ENCODE measurements at regions not wholly inside any gene's neighbourhood (a gene's known extent, or its start where the extent isn't known, plus 50 kb on each side); places are given as distances from the start of the nearest gene placed in this dataset.
"Not testable (repeated sequence)": the region's sequence is repeated elsewhere in the genome, so short reads cannot be mapped to it uniquely, and the experiment has no call there.

DNA sequence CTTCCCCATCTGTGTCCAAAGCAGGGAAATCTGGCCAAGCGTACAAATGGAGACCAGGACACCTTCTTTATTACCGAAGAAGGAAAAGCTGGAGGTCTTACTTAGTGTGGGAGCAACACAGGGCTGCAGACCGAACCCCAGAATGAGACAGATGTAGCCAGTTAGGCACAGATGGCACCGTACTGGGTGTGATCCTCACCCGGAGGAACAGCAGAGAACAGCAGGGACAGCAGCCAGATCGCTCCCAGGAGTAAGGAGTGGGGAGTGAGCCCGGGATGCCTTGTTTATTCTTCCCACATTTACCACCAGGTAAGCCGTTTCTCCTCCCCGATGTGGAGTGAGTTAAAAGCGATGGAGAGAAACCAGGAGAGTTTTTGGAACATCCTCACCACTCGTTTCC is 150.7 kb upstream of the SPRED2 start:
- Histone ChIP-seq H3K4me1 (ENCODE audit: control insufficient read depth, insufficient read depth, low read length, unreplicated experiment) (no peaks in the 10 kb centered on the region), H3K36me3 (ENCODE audit: insufficient read depth, low read length) (no peaks in the 10 kb centered on the region), H3K4me3 (ENCODE audit: low read depth, low read length) (no peak overlapping the region), H2AFZ (ENCODE audit: low read length, unreplicated experiment) (no peak overlapping the region), H3K27me3 (ENCODE audit: insufficient read depth, low read length) (no peaks in the 10 kb centered on the region), H3K79me2 (ENCODE audit: control insufficient read depth, insufficient read depth, low read length, unreplicated experiment) (no peaks in the 10 kb centered on the region), H3K27ac (ENCODE audit: low read depth, low read length) (no peak overlapping the region)

DNA sequence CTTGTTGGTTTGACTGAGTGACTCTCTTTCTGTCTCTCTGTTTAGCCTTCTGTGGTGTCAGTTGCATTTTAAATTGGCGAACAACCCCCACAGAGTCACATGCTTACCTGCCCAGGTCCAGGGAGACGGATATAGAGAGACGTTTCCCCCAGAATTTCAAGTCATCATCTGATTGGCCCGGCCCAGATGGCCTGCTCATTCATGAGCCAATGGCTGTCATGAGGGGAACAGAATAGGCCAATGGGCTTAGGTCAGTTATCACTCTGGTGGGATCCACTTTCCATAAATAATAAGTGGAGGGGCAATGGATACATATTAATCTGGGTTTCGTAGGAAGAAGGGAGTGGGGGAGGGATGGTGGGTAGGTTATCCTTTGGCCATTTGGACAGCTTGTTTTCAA is 150.0 kb upstream of the SPRED2 start:
- Histone ChIP-seq H3K36me3 (ENCODE audit: insufficient read depth, low read length) (no peaks in the 10 kb centered on the region), H2AFZ (ENCODE audit: low read length, unreplicated experiment) (no peak overlapping the region), H3K27me3 (ENCODE audit: insufficient read depth, low read length) (no peaks in the 10 kb centered on the region), H3K79me2 (ENCODE audit: control insufficient read depth, insufficient read depth, low read length, unreplicated experiment) (no peaks in the 10 kb centered on the region), H3K4me3 (ENCODE audit: low read depth, low read length) (no peak overlapping the region), H3K4me1 (ENCODE audit: control insufficient read depth, insufficient read depth, low read length, unreplicated experiment) (peaks cover 3% of the 10 kb centered on the region), H3K27ac (ENCODE audit: low read depth, low read length) (no peak overlapping the region)

GRCh38 chr2:65580824-65581223 is 148.4 kb upstream of the SPRED2 start:
- no peak overlapping the region for H2AFZ ChIP-seq (ENCODE audit: low read length, unreplicated experiment)
- H3K79me2 ChIP-seq (ENCODE audit: control insufficient read depth, insufficient read depth, low read length, unreplicated experiment), result no peaks in the 10 kb centered on the region
- H3K27ac ChIP-seq (ENCODE audit: low read depth, low read length), result no peak overlapping the region
- no peaks in the 10 kb centered on the region for H3K27me3 ChIP-seq (ENCODE audit: insufficient read depth, low read length)
- no peaks in the 10 kb centered on the region for H3K36me3 ChIP-seq (ENCODE audit: insufficient read depth, low read length)
- no peak overlapping the region for H3K4me3 ChIP-seq (ENCODE audit: low read depth, low read length)
- H3K4me1 ChIP-seq (ENCODE audit: control insufficient read depth, insufficient read depth, low read length, unreplicated experiment), result peaks cover 16% of the 10 kb centered on the region

DNA sequence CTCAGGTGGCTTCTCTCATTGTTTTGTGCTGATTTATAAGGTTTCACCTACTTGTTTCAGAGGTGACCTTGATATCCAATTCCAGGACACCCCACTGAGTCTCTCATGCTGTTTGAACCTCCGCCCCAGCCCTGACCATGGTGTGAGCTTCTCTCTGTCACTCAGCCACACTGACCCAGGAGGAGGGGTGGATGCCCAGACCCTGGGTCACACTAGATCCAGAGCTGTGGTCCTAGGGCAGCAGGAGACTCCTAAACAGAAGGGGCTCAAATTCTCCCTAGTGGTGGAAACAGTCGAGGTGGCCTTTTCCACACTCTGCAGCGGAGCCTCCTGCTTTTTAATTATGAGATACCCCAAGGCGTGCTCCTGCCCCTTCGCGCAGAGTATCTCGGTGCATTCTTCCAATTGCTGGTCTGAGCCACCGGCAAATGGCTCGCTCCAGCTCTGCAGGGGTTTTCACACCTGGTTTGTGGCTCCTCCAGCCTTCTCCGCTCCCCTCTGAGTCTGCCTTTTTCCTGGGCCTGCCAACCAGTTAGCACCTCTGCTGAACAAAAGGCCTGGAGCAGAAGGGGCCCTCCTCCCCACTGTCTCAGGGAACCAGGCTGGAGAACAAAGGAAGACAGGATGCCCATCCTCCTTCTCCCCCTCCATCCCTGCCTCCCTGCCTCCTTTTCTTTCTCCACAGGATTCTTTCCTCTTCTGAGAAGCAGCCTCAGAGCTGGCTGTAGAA is 147.3 kb upstream of the SPRED2 start:
- no peak overlapping the region for H3K27ac ChIP-seq (ENCODE audit: low read depth, low read length)
- no peaks in the 10 kb centered on the region for H3K79me2 ChIP-seq (ENCODE audit: control insufficient read depth, insufficient read depth, low read length, unreplicated experiment)
- no peaks in the 10 kb centered on the region for H3K36me3 ChIP-seq (ENCODE audit: insufficient read depth, low read length)
- H3K27me3 ChIP-seq (ENCODE audit: insufficient read depth, low read length), result no peaks in the 10 kb centered on the region
- no peak overlapping the region for H3K4me3 ChIP-seq (ENCODE audit: low read depth, low read length)
- H2AFZ ChIP-seq (ENCODE audit: low read length, unreplicated experiment), result no peak overlapping the region
- H3K4me1 ChIP-seq (ENCODE audit: control insufficient read depth, insufficient read depth, low read length, unreplicated experiment), result peaks cover 26% of the 10 kb centered on the region

- 0 out of 2 replicates have a peak overlapping the region, but pooled peaks have one; percentile 36 for H3K4me3 ChIP-seq (ENCODE audit: low read depth, low read length)
- H3K27me3 ChIP-seq (ENCODE audit: insufficient read depth, low read length), result no peaks in the 10 kb centered on the region
- H3K36me3 ChIP-seq (ENCODE audit: insufficient read depth, low read length), result no peaks in the 10 kb centered on the region
- peak overlapping the region; percentile 82 for H3K27ac ChIP-seq (ENCODE audit: low read depth, low read length)
- H3K79me2 ChIP-seq (ENCODE audit: control insufficient read depth, insufficient read depth, low read length, unreplicated experiment), result no peaks in the 10 kb centered on the region
- peaks cover 31% of the 10 kb centered on the region for H3K4me1 ChIP-seq (ENCODE audit: control insufficient read depth, insufficient read depth, low read length, unreplicated experiment)
- H2AFZ ChIP-seq (ENCODE audit: low read length, unreplicated experiment), result peak overlapping the region; percentile 12
Observed at GRCh38 chr2:65577654-65578053, 145.3 kb upstream of the SPRED2 start.

- Histone ChIP-seq H3K79me2 (ENCODE audit: control insufficient read depth, insufficient read depth, low read length, unreplicated experiment) (no peaks in the 10 kb centered on the region), H3K27ac (ENCODE audit: low read depth, low read length) (peak overlapping the region; percentile 82), H3K4me1 (ENCODE audit: control insufficient read depth, insufficient read depth, low read length, unreplicated experiment) (peaks cover 31% of the 10 kb centered on the region), H3K27me3 (ENCODE audit: insufficient read depth, low read length) (no peaks in the 10 kb centered on the region), H2AFZ (ENCODE audit: low read length, unreplicated experiment) (peak overlapping the region; percentile 12), H3K36me3 (ENCODE audit: insufficient read depth, low read length) (no peaks in the 10 kb centered on the region), H3K4me3 (ENCODE audit: low read depth, low read length) (0 out of 2 replicates have a peak overlapping the region, but pooled peaks have one; percentile 36)
Observed at GRCh38 chr2:65576861-65577601, 144.6 kb upstream of the SPRED2 start.

DNA sequence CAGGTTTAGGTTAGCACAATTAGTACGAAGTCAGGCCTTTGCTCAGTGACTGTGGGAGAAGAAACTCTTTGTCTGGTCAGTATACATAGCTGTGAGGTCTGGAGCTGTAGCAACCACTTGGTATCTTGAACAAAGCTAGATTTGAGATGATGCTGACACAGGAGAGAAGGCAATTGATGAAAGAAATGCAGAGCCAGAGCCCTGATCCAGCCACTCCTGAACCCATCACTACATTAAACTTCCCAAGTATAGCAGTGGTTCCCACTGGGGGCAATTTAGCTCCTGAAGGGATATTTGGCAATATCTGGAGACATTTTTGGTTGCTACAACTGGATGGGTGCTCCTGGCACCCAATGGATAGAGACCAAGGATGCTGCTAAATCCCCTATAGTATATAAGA is 143.9 kb upstream of the SPRED2 start:
- H3K27ac ChIP-seq (ENCODE audit: low read depth, low read length), result peak overlapping the region; percentile 82
- H3K4me3 ChIP-seq (ENCODE audit: low read depth, low read length), result no peak overlapping the region
- no peak overlapping the region for H2AFZ ChIP-seq (ENCODE audit: low read length, unreplicated experiment)
- H3K36me3 ChIP-seq (ENCODE audit: insufficient read depth, low read length), result no peaks in the 10 kb centered on the region
- no peaks in the 10 kb centered on the region for H3K27me3 ChIP-seq (ENCODE audit: insufficient read depth, low read length)
- H3K4me1 ChIP-seq (ENCODE audit: control insufficient read depth, insufficient read depth, low read length, unreplicated experiment), result peaks cover 31% of the 10 kb centered on the region
- H3K79me2 ChIP-seq (ENCODE audit: control insufficient read depth, insufficient read depth, low read length, unreplicated experiment), result no peaks in the 10 kb centered on the region

DNA sequence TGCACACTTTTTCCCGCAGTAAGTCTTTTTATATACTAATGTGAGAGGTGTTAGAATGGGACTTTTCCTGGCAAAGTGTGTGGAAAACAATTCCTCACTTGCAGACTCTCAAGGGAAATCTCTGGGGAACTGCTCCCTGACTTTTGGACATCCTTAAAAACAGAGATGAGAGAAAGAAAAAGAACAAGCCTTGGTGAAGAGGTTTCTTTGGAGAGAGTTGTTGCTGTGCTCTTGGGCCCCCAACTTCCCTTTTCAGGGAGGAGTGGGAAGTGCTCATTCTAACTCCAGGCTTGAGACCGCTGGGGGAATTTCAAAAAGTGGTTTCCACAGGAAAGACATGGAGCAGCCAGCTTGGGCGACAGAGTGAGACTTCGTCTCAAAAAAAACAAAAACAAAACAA is 142.6 kb upstream of the SPRED2 start:
- Histone ChIP-seq H3K27me3 (ENCODE audit: insufficient read depth, low read length) (no peaks in the 10 kb centered on the region), H3K36me3 (ENCODE audit: insufficient read depth, low read length) (no peaks in the 10 kb centered on the region), H3K4me3 (ENCODE audit: low read depth, low read length) (peak overlapping the region; percentile 4; the same call in 1 of the 2 replicates), H3K27ac (ENCODE audit: low read depth, low read length) (peak overlapping the region; percentile 38), H3K79me2 (ENCODE audit: control insufficient read depth, insufficient read depth, low read length, unreplicated experiment) (no peaks in the 10 kb centered on the region), H2AFZ (ENCODE audit: low read length, unreplicated experiment) (peak overlapping the region; percentile 81), H3K4me1 (ENCODE audit: control insufficient read depth, insufficient read depth, low read length, unreplicated experiment) (peaks cover 31% of the 10 kb centered on the region)

DNA sequence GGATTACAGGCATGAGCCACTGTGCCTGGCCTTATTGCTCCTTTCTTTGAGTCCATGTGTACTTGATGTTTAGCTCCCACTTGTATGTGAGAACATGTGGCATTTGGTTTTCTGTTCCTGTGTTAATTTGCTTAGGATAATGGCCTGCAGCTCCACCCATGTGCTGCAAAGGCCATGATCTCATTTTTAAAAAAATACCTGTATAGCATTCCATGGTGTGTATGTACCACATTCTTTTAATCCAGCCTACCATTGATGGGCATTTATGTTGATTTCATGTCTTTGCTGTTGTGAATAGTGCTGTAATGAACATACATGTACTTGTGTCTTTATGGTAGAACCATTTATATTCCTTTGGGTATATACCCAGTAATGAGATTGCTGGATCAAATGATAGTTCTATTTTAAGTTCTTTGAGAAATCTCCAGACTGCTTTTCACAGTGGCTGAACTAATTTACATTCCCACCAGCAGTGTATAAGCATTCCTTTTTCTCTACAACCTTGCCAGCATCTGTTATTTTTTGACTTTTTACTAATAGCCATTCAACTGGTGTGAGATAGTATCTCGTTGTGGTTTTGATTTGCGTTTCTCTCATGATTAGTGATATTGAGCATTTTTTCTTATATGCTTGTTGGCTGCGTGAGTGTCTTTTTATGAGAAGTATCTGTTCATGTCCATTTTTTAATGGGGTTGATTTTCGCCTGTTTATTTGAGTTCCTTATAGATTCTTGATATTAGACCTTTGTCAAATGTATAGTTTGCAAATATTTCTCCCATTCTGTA is 136.4 kb upstream of the SPRED2 start:
- H3K4me3 ChIP-seq (ENCODE audit: low read depth, low read length); H3K36me3 ChIP-seq (ENCODE audit: insufficient read depth, low read length); H3K79me2 ChIP-seq (ENCODE audit: control insufficient read depth, insufficient read depth, low read length, unreplicated experiment); H2AFZ ChIP-seq (ENCODE audit: low read length, unreplicated experiment); H3K27ac ChIP-seq (ENCODE audit: low read depth, low read length); H3K4me1 ChIP-seq (ENCODE audit: control insufficient read depth, insufficient read depth, low read length, unreplicated experiment); H3K27me3 ChIP-seq (ENCODE audit: insufficient read depth, low read length): not testable (repeated sequence)

DNA sequence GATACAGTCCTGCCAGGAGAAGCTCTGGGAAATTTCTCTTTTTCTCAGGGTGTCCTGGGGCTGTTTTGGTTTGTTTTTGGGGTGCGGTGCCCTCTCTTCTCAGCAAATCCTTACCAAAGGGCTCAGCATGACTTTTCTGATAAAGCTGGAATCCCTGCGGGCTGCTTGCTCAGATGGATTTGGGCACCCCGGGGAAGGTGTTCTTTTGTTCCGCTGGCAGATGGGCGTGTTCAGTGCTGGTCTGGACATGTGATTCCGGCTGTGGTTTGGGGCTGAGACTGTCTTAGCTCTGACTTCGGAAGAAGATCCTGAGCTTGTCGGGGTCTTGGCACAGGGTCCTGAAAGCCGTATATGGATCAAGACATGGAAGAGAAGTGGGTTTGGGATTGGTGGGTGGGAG is 134.2 kb upstream of the SPRED2 start:
- Histone ChIP-seq H2AFZ (ENCODE audit: low read length, unreplicated experiment) (no peak overlapping the region), H3K36me3 (ENCODE audit: insufficient read depth, low read length) (no peaks in the 10 kb centered on the region), H3K79me2 (ENCODE audit: control insufficient read depth, insufficient read depth, low read length, unreplicated experiment) (no peaks in the 10 kb centered on the region), H3K27me3 (ENCODE audit: insufficient read depth, low read length) (no peaks in the 10 kb centered on the region), H3K27ac (ENCODE audit: low read depth, low read length) (no peak overlapping the region), H3K4me1 (ENCODE audit: control insufficient read depth, insufficient read depth, low read length, unreplicated experiment) (no peaks in the 10 kb centered on the region), H3K4me3 (ENCODE audit: low read depth, low read length) (no peak overlapping the region)
